DMS114 treated with DMSO at 0.1 percent for 48 hours (cell line): ENCODE measurements at regions not wholly inside any gene's neighbourhood (a gene's known extent, or its start where the extent isn't known, plus 50 kb on each side); places are given as distances from the start of the nearest gene placed in this dataset.

Experiments
- DNase-seq: peaks from one replicate; lab custom pipeline; 2025; ENCODE audit not compliant: unreplicated experiment; lab: John Stamatoyannopoulos, UW

- DNase-seq: no peak
These were observed 657.1 kb upstream of the BRINP3 start for GRCh38 chr1:191134796-191135195.

DNA sequence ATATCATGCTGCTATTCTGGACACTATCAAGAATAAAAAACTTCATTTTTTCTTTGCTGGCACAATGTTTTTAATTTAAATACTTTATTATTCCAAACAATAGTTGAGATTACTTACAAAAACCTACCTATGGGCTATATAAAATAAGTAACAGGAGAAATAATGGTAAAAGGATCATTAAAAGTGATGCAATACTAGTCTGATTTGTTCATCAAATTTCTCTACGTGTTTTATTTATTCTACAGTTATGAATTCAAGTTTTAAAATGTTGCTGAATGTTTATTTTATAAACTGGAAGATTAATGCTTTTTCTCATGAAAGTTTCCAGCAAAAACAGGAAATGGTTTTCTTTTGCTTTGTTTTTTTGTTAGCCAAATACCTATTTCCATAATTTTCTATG is 662.4 kb upstream of the BRINP3 start:
- DNase-seq: no peak

DNA sequence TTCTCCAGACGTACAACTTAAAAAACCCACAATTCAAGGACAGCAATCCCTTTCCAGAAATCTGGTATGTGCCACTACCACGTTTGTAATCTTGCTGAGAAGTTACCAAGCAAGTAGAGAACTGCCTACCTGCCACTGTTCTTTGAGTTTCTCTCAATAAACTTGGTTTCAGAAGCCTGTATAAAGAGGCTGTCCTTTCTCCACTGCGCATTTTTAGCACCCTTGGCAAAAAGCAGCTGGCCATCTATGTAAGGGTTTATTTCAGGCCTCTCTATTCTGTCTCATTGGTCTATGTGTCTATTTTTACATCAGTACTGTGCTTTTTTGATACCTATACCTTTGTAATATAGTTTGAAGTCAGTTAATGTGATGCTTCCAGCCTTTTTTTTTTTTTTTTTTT is 665.1 kb upstream of the BRINP3 start:
- DNase-seq: no peak

DNA sequence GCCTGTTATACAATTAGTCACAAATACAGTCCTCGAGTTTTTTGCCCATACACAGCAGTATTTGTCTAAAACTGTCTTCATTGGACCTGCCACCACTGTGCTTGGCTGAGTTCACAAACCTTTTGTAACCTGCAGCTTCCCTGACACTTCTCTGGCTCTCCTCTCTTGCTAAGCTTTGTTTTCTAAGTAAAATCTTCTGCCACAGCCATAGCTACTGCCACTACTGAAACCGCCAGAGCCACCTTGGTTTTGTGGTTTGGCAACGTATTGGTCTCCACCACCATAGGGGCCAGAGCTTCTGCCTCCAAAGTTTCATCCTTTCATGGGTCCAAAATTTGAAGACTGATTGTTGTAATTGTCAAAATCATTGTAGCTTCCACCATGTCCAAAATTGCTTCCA is 668.2 kb upstream of the BRINP3 start:
- DNase-seq: no peak

DNA sequence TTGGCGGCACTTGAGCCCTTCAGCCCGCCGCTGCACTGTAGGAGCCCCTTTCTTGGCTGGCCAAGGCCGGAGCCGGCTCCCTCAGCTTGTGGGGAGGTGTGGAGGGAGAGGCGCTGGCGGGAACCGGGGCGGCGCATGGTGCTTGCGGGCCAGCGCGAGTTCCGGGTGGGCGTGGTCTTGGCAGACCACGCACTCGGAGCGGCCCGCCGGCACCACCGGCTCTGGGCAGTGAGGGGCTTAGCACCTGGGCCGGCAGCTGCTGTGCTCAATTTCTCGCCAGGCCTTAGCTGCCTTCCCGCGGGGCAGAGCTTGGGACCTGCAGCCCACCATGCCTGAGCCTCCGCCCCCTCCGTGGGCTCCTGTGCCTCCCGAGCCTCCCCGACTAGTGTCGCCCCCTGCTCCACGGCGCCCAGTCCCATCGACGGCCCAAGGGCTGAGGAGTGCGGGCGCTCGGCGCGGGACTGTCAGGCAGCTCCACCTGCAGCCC is 673.7 kb upstream of the BRINP3 start:
- DNase-seq: no peak

- DNase-seq: no peak
These were observed 675.1 kb upstream of the BRINP3 start for GRCh38 chr1:191152776-191153175.

DNA sequence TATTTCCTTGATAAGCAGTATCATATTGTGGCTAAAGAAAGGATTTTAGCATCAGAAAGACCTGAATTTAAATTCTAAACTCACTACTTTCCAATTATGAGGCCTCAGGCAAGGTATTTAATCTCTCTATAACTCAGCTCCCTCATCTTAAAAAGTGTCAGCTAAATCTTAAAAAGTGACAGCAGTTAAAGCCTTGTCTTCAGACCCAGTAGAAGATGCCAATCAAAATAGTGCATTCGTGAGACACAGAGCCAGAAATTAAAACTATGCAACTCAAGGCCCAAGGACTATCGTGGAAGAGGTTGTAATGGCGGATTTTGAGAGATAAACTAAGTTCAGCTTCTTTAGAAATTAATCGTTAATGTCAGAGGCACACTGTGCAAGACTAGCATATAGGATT is 677.5 kb upstream of the BRINP3 start:
- DNase-seq: no peak

GRCh38 chr1:191160837-191161236 is 683.2 kb upstream of the BRINP3 start:
- DNase-seq: no peak

DNA sequence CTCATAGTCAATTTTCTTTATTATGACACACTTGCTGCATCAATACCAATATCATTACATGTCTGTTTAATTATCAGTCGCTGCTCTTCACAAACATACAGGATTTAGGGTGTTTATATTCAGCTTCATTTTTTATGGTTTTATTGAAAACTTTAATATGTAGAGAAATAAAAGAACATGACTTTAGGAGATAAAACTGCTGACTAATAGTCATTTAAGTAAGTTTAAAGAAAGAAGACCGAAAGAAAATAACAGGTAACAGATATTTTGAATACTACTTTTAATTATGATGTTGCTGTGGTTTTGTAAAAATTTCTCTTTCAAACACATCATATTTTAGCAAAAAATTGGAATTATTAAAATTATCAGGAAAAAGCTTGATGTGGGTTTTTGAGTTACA is 685.1 kb upstream of the BRINP3 start:
- no peak for DNase-seq

DNA sequence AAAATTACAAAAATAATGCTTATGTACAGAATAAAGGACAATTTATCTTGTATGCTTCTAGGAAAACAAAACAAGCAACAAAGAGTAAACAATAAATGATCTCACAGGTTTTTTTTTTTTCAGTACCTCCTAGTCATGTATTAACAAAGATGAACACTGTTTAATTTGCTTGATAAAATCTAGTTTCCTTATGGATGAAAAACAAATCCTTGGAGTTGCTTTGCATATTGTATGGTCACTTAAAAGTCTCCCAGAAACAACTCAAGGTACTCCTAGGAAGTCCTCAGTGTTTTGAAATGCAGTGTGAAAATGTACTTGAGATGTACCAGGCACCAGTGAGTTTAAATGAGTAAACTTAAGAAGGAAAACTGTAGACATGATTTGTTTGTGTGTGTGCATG is 686.0 kb upstream of the BRINP3 start:
- DNase-seq: no peak

DNA sequence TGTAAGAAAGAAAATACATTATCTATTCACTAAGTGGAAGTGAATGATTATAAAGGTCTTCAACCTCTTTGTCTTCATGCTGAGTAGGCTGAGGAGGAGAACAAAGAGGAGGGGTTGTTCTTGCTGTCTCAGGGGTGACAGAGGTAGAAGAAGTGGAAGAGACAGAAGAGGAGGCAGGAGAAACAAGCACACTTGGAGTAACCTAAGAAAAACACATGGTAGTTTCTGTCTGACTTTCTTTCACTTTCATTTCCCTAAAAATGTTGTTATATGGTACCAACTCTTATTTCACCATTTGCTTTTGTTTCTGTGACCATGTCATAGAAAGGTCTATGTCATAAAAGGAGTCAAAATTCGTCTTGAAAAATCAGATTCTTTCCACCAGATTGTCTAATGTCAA is 696.6 kb upstream of the BRINP3 start:
- DNase-seq: no peak

- DNase-seq: no peak
These were observed 698.5 kb upstream of the BRINP3 start for GRCh38 chr1:191176131-191176530.

GRCh38 chr1:191206513-191207207 is 729.0 kb upstream of the BRINP3 start:
- no peak for DNase-seq

DNA sequence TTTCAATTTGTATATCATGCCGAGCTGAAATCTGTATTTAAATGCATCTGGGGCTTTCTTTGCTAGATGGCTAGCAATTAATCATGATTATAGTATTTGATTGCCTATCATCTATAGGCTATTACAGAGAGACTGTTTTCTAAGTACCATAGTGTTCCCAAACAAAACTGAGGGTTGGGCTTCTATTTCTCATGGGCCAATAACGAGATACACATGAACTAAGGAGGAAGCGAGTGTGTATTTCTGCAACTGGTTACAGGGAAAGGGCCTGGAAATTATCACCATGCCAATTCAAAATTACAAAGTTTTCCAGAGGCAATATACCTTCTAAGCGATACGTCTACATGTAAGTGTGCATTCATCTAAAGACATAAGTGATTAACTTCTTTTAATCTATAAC is 744.5 kb upstream of the BRINP3 start:
- no peak for DNase-seq

- no peak for DNase-seq
These were observed 763.3 kb upstream of the BRINP3 start for GRCh38 chr1:191240925-191241324.

DNA sequence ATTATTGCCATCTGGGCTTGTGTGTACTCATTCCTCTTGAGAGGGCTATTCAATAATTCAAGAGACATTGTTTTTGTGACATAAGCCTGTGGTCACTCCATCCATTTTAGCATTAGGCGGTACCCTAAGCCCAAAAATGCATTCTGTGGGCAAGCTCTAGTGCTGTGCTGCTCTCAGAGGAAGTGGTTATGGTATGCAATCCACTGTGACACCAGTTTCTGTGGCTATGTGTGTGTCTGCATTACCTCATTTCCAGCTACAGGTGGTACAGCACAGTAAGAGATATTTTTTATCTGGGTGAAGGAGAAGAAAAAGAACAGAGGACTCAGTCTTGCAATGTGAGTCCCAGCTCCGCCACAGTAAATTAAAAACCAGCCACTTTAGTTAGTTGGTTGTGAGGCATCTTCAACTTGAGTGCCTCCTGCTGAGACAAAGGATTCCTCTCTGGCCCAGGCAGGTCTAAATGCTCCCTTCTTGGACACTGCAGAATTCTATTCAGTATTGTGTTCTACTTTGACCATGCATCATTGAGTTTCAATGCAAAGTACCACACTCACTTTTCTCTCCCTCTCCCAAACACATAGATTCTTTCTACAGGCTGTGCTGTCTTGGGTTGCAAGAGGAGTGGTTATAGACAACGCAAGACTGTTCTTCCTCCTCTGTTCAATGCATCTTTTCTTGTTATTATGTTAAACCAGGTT is 777.8 kb upstream of the BRINP3 start:
- no peak for DNase-seq

DNA sequence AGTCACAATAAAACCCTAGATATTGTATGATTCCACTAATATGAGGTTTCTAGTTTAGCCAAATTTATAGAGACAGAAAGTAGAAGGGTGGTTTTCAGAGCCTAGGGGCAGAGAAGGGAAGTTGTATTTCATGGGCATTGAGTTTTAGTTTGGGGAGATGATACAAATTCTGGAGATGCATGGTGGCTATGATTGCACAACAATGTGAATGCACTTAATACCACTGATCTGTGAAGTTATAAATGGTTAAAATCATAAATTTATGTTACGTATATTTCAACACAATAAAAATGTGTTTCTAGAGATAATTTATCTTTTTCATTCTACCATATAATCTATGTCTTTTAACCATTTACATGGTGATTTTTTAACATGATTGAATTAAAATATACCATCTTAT is 779.3 kb upstream of the BRINP3 start:
- no peak for DNase-seq

DNA sequence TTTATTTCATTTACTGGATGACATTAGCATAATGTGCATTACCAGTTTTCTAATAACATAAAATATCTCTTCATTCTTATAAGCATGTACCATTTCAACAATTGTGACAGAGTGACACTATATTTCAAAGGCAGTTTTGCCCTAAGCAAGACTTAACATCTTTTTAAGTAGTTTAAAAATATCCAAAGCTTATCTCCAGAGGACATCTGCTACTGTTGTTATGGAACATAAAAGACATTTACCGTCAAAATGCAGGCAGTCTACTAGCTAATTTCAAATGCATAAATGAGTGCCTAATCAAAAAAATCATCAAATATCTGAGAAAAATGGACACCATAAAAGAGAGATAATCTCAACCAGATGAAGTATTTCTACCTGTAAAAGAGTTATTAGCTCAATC is 782.4 kb upstream of the BRINP3 start:
- no peak for DNase-seq

DNA sequence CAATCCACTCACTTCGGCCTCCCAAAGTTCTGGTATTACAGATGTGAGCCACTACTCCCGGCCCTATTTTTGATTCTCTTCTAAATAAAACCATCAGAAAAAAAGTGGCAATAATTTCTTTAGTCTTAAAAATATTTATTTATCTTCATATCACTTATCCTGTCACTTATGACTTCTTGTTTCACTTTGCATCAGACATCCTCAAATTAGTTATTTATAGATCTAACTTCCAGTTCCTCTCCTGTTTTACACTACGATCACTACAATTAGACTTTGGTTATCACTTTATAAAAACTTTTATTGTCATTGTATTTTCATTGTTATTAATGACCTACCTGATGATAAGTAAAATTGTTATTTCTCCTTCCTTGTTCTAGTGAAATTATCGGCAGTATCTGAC is 783.4 kb upstream of the BRINP3 start:
- DNase-seq: no peak

- no peak for DNase-seq
These were observed 801.7 kb upstream of the BRINP3 start for GRCh38 chr1:191279266-191279800.

GRCh38 chr1:191284175-191284574 is 806.5 kb upstream of the BRINP3 start:
- DNase-seq: no peak

GRCh38 chr1:191290441-191290840 is 812.8 kb upstream of the BRINP3 start:
- no peak for DNase-seq

DNA sequence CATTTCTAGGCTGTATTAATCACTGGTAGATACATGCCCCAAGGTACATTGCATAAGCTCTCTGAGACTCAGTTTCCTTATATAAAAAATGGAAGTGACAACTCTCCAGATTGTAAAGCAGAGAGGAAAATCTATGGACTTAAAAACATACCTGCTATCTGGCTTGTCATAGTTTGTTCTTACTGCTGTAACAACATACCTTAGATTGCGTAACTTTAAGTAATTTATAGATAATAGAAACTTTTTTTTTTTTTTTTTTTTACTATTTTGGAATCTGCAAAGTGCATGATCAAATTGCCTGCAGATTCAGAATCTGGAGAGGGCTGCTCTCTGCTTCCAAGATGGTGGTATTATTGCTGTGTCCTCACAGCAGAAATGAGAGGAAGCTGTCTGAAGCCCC is 827.7 kb upstream of the BRINP3 start:
- no peak for DNase-seq
